Mucosa of gallbladder (tissue), 1 donor: ENCODE measurements at regions not wholly inside any gene's neighbourhood (a gene's known extent, or its start where the extent isn't known, plus 50 kb on each side); places are given as distances from the start of the nearest gene placed in this dataset.
"Not testable (repeated sequence)": the region's sequence is repeated elsewhere in the genome, so short reads cannot be mapped to it uniquely, and the experiment has no call there.

Experiments used
- DNase-seq: peaks from one replicate; pipeline ENCODE4 v3.0.0-alpha.2; 2020; ENCODE audit warnings: low spot score
- donor health status: DM: no; HTN: no; CAD: no.

DNA sequence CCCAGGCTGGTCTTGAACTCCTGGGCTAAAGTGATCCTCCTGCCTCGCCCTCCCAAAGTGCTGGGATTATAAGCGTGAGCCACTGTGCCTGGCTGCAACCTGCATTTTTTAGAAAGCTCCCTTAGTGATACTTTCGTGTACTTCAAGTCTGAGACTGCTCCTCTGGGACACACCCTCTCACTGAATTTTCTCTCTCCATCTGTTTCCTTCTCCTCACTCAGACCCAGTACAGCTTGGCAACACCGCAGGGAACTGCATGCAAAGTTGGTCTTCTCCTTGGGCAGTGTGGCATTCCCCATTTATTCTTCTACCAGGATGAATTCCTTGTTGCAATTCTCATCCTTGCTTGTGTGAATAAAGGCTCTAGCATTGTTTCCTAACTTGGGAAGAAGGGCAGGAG lies 175.9 kb downstream of the LPIN1 start:
- no peak for DNase-seq

DNA sequence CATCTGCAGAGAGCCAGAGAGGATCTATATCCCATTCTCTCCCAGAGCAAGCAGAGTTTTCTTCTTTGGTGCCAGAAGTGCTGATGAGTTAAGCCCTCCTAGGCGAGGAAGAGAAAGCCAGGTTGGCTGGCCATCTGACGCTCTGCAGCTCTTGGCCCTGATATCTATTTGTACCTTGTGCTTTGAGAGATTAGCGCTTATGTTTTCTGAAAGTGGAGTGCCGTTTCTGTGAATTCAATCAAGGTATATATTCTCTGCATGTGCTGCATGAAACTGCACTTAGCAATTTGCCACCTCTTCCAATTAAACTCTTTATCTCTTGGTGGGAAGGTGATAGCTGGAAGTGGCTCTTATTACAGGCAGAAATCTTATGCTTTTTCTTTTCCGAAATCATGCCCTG lies 177.5 kb downstream of the LPIN1 start:
- DNase-seq, result no peak

DNA sequence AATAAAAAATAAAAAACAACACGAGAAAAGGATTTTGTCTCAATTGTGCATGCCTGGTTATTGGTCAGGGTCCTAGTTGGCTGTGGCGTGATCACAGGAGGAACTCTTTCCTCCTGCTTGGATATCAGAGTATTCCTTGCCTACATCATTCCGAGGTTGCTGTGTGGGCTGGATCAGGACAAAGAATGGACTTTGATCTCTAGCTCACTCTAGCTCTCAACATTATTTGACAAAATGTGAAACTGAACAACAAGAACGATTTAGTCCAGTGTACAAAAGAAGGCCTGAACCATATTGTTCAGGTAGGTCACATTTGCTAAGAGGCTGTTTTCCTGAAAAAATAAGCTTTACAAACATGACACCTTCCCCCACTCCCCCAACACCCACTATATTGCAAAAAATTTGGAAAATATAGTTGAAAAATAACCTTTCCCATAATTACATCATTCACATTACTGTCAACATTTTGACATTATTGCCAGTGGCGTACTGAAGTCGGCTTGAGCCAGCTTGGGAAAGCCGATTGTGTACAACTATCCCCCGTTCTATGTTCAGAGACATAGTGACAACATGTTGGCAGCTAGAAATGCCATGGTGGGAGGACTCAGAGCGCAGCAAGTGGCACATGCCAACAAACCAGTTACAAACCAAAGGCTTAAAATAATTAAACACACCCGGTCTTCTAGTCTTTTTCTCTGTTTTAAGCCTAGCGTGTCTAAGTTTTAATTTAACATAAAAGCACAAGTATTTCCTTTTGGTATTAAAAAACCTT lies 179.0 kb downstream of the LPIN1 start:
- DNase-seq, result no peak

DNA sequence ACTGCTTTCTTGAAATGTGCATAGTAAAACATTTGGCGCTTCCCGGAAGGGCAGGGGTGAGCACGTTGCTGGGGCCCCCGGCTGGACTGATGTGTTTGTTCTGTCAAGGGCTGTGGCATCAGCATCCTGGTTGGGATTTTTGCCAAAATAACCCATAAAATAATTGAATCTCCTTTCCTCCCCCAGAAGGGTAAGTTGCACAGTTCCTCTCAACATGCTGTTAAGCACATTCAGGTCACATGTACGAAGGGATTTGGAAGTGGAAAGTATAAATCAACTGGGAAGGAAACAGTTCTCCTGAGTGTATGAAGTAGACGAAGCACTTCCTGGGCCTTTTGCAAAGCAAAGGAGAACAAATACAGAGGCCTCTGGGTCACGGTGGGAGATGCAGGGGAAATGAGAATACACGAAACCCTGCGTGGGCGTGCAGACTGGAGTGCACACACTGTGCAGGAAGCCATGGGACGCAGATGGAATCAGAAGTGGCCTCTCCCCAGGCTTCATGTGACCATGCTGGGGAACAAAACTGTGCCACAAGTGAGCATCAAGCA lies 183.9 kb downstream of the LPIN1 start:
- DNase-seq, result peak; percentile 42

DNA sequence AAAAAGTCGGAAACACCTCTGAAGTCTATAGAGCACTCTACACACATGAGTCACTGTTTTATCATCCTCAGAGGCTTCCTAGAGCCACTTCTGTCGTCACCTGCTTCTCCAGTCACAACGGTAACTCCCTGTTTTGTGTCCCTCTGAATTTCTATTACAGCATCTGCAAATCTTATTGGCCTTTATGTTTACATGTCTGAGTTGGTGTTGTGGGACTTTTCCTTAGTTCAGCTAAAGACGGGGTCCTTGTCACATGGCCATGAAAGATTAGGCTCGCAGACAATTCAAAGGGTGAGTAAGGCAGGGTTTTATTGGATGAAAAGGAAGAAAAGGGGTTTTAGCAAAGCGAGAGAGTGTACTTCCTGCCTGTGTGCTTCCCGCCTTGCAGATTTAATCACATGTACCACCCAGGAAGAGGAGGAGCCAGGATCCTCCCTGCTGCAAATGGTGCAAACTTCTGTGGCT lies 185.6 kb downstream of the LPIN1 start:
- DNase-seq, result no peak

DNA sequence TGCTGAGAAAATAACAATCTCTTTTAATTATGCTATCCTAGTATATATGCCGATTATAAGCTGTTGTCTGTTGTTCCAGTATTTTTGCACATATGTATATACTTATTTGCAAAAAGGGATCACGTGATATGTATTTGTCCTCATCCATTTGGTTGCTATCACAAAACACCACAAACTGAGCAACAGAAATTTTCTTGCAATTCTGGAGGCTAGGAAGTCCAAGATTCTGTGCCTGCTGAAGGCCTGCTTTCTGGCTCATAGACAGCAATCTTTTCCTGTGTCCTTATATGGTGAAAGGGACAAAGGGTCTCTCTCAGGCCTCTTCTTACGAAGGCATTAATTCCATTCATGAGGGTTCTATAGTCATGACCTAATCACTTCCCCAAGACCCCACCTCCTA lies 186.5 kb downstream of the LPIN1 start:
- DNase-seq, result no peak

DNA sequence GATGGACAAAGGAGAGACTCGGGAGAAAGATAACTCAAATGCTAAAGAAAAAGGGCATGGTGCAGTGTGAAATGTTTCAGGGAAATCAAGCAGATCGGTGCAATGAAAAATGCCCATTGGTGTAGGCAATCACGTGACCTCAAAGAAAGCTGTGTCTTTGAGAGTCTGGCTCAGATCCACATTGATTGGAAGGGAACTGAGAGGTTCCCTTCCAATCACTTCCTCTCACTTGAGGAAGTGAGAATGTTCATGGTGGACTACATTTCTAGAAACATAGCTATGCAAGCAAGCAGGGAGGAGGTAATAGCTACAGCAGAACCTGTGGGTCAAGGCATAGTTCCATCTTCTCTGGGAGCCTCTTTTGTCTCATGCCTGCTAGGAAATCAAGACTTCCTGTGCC lies 187.4 kb downstream of the LPIN1 start:
- DNase-seq, result no peak

DNA sequence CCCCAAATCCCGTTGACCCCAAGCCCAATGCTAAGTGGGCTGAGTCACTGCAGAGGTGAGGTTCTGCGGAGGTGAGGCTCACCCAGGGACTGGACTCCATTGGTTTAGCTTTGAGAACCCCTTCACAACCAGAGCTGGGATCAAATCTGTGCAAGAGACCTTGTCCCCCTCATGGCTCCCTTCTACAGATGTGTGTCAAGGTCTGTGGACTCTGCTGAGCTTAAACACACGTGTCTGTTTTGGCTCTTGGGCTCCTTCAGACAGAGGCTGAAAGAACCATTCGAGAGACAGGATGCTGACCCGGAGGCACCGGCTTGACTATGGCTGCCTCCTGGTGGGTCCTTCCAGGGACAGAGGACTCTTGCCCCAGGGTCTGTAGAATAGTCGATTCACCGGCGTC lies 190.3 kb downstream of the LPIN1 start:
- DNase-seq, result no peak

DNA sequence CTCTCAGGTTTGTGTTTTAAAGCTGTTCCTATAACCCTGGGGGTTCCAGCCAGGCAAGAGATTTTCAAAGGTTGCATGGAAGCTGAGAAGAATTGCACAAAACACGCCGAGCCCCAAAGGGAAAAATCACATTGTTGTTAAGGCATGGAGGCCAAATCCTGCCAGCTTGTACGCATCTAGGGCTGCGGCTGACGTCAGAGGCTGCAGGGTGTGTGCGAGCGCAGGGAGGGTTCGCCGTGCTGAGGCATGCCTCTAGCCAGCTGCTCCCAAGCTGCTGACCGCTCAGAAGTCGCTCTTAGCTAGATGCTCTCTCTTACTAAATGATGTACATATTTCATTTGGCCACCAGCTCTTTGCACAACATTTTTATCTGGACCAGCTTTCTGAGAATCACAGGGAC lies 191.8 kb downstream of the LPIN1 start:
- peak; percentile 46 for DNase-seq

DNA sequence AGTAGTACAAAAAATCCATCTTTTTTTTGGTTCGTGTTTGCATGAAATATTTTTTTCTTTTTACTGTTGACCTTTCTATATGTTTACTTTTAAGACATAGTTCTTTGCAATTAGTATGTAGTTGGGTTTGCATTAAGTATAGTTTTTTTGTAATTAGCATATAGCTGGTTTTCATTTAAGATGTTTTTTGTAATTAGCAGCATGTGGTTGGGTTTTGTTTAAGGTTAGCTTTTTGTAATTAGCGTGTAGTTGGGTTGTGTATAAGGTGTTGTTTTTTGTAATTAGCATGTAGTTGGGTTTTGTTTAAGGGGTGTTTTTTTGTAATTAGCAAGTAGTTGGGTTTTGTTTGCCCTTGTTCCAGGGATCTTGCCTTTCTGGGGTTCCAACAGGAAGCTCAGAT lies 193.1 kb downstream of the LPIN1 start:
- DNase-seq, result no peak

DNA sequence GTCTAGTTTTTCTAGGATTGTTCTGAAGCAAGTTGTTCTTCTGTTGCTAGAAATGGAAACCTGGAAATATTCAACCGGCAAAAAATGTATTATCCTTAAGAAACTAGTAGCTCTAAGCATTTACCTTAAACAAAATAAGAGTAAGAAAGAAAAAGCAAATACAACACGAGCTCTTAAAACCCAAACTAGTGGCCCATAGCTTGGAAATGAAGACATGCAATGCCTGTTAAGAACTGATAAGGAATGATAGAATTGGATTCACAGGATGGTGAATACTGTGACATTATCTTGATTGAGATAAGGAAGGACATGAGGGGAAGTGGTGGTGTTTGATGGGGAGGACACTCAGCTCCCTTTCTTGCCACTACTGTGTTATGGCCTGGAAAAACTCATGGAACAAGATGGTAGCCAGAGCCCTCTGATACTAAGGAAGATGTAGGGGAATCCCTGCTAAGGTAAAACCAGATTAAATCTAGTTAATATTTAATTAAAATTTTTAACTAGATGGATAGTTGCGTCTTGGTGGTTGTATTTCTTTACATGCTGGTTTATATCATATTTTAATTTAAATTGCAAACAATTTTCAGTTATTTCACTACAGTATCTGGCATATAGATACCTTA lies 193.8 kb downstream of the LPIN1 start:
- no peak for DNase-seq

DNA sequence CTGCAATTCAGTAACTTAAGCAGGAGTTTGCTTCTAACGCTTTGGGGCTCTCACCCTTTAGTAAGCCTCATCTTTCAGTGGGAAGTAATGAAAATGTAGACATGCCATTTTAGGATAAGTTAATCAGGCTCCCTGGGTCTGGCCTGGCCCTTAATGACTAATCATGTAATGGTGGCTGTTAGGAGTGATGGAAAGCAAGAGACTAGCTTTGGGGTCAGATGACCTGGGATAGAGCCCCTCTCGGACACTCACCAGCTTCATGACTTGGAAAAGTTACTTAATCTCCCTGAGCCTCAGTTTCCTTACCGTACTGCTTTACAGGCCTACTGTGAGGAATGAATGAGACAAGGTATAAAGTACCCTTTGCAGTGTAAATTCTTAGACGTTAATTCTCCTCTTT lies 194.4 kb downstream of the LPIN1 start:
- no peak for DNase-seq

DNA sequence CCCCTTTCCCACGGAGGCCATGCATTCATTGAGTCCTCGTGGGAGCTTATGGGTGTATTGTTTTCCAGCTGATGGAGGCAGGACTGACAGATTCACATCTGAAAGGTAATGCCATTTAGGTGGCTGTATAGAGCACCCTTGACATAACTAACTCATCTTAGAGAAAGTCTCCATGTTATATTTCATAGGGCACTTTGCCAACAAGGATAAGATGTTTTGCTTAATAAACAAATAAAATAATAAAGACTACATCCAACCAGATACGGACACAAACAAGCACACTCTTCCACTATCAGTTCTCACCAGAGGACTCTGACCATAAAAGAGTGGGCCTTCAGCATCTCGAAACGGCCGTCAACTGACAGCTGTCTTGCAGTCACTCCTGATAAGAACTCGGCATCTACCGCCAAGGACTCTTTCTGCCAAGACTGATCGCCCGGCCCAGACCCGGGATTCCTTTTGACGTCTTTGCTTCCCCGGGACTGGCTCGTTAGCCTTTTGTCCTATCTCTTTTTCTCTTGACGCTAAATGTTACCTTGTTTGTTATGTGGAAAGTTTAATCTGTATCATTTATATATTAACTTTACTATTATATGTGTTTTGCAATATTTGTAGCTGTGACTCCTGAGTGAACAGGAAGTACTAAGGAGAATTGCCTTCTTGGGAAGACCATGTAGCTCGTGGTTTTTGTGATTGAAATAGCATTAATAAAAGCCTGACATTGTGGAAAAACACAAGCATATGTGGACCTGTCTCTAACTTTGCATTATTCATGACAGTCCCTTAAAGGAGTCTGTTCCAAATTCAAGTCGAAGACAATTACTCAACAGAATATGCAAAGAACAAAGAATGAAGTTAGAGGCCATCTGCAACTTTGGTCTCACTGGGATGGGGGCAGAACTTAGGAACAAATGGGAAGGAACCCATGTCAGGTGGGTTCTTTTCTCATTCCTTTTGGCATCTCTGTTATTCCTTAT lies 195.1 kb downstream of the LPIN1 start:
- DNase-seq, result no peak

DNA sequence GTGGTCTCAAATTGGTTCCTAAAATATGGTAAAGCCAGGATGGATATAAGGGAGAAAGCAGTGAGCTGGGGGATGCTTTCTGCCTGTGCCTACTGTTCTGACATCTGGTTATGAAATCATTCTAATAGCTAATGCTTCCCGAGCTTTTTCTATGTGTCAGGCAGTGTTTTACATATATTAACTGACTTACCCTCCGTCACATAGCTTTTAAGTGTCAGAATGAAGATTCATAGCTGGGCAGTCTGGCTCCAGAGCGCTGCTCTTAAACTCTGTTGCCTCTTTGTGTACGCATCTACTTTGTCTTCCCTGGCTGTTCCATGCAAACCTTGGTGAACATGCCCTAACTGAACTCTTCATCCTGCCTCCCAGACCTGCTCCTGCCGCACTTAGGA lies 195.7 kb downstream of the LPIN1 start:
- DNase-seq, result no peak

DNA sequence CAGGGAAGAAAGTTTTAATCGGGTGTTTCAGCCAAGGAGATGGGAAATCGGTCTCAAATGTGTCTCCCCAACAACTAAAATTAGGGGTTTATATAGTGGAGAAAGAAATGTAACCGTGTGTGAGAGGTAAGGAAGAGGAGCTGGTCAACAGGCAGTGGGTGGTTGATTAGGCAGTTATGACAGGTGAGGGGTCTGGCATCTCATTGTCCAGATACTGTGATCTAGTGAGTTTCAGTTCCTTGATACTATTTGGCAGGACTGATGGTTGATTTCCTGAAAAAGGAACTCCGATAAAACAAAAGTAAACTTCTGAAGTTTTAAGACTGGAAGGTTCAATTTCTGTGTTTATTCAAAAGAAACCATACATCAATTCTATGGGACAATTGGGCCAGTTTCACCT lies 197.9 kb downstream of the LPIN1 start:
- no peak for DNase-seq

DNA sequence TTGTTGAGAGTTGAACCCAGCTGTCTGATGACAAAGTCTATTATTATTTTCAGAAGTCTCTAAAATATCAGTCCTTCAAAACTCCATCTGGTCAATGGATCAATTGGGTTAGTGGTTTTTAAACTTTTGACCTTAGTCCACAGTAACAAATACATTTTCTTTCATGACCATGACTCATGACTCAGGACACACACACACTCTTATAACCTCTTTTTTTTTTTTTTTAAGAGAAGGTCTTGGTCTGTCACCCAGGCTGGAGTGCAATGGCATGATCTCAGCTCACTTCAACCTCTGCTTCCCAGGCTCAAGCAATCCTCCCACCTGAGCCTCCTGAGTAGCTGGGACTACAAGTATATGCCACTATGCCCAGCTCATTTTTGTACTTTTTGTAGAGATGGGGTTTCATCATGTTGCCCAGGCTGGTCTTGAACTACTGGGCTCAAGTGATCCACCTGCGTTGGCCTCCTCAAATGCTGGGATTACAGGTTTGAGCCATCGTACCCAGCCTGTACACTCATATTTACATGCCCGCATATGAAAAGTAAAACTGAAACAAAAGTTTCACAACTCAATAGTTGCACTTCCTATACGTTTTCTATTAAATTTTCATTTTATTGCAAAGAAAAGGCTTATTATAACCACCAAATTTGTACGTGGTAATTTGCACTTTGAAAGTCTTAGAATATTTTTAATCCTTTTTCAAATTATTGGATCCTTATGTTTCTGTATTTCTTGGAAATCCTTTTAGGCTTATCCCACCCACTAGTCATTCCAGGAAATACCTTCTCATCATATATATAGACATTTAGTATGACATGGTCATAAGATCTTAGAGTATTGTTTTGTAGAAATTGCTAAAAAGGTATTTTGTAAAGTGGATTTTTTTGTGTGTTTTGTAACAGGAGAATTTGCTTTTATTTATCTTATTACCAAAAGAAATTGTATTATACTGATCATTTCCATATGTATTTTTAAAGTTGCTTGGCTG lies 199.0 kb downstream of the LPIN1 start:
- DNase-seq, result no peak

DNA sequence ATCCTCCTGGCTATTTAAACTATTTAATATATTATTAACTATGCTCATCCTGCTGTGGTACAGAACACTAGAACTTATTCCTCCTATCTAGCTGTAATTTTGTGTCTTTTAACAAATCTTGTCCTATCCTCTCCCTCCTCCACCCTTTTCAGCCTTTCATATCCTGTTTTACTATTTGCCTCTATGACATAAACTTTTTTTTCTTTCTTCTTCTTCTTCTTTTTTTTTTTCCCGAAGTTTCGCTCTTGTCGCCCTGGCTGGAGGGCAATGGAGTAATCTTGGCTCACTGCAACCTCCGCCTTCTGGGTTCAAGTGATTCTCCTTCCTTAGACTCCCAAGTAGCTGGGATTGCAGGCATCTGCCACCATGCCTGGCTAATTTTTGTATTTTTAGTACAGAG lies 201.5 kb downstream of the LPIN1 start:
- no peak for DNase-seq

DNA sequence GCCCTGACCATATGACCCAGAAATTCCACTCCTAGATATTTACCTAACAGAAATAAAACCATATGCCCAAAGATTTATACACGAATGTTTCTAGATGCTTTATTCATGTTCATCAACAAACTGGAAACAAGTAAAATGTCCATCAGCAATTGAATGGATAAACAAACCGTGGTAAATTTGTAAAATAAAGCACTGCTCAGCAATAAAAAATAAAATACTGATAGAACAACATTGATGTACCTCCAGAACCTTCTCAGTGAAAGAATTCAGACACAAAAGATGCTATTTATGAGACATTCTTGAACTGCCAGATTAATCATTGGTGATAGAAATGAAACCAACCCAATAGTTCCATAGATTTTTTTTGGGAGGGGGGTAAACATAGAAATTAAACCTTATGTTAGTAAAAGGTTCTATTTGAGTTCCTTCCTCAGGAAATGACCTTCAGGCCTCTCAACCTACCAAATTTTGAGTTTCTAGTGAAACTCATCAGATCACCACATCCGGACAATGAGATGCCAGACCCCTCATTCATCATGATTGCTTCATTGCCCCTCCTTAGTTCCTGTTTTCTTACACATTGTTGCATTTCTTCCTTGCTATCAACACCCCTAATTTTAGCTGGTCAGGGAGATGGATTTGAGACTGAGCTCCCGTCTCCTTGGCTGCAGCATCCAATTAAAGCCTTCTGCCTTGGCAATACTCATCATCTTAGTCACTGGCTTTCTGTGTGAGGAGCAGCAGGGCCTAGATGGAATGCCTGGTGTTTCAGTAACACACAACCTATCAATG lies 203.5 kb downstream of the LPIN1 start:
- no peak for DNase-seq

DNA sequence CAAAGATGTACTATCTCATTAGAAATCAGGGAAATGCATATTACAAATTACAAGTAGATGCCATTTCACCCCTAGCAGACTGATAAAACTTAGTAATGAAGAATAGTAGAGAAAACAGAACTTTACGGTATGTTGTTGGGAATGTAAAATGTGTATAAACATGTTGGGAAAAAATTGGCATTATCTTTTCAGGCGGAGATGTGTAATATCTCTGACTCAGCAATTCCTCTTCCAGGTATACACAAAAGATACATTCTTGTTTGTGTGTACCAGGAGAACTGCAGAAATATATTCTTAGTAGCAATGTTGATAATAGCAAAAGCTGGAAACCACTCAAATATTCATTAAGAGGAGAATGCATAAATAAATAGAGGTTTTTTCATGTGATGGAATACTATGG lies 204.5 kb downstream of the LPIN1 start:
- DNase-seq, result no peak

DNA sequence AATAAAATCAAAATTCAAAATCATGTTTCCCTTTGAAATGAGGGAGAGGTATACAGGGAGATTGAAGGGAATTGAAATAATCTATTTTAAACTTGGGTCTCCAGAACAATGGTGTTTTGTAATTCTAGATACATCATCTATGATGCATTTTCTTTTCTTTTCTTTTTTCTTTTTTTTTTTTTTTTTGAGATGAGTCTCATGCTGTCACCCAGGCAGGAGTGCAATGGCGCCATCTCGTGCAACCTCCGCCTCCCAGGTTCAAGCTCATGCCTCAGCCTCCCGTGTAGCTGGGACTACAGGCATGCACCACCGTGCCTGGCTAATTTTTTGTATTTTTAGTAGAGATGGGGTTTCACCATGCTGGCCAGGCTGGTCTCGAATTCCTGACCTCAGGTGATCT lies 205.1 kb downstream of the LPIN1 start:
- not testable (repeated sequence) for DNase-seq
